Neural cell (in vitro differentiated cells): ENCODE measurements at regions not wholly inside any gene's neighbourhood (a gene's known extent, or its start where the extent isn't known, plus 50 kb on each side); places are given as distances from the start of the nearest gene placed in this dataset.

Experiments used
- H2AFZ ChIP-seq: fragments of 200-600, 300-800 bp; sonication (generic), shearing (Covaris generic); 2 replicates; pipeline ENCODE4 v1.6.0; 2014; ENCODE audit warnings: low read depth, mild to moderate bottlenecking, antibody characterized with exemption, low read length, moderate library complexity
- H3F3A ChIP-seq: fragments of 200-600 bp; shearing (Covaris generic); 2 replicates; pipeline ENCODE4 v1.6.1; 2016; ENCODE audit warnings: mild to moderate bottlenecking, moderate library complexity, mixed read lengths, antibody characterized with exemption, low read length; ENCODE audit not compliant: insufficient read depth, poor library complexity, severe bottlenecking
- H3K27ac ChIP-seq: fragments of 200-600, 300-800 bp; sonication (generic), shearing (Covaris generic); 2 replicates; pipeline ENCODE4 v1.5.1; 2014; ENCODE audit warnings: mild to moderate bottlenecking, low read length, moderate library complexity
- H3K27me3 ChIP-seq: fragments of 300-800, 200-600 bp; sonication (generic), shearing (Covaris generic); 2 replicates; pipeline ENCODE4 v1.6.0; 2014; ENCODE audit warnings: mild to moderate bottlenecking, low read depth, low read length, moderate library complexity; ENCODE audit not compliant: insufficient read depth
- H3K36me3 ChIP-seq: fragments of 300-800, 200-600 bp; sonication (generic), shearing (Covaris generic); 2 replicates; pipeline ENCODE4 v1.5.1; 2014; ENCODE audit warnings: mild to moderate bottlenecking, antibody characterized with exemption, low read length, moderate library complexity; ENCODE audit not compliant: insufficient read depth
- H3K4me2 ChIP-seq: fragments of 300-800, 200-600 bp; sonication (generic), shearing (Covaris generic); 2 replicates; pipeline ENCODE4 v1.6.0; 2014; ENCODE audit warnings: mild to moderate bottlenecking, low read length
- H3K4me3 ChIP-seq: fragments of 300-800, 200-600 bp; sonication (generic), shearing (Covaris generic); 2 replicates; pipeline ENCODE4 v1.5.1; 2014; ENCODE audit warnings: mild to moderate bottlenecking, low read length, moderate library complexity
- H3K79me2 ChIP-seq: fragments of 200-600 bp; shearing (Covaris generic); replicated peaks from 2 replicates; pipeline ENCODE4 v1.6.0; 2014; ENCODE audit warnings: mild to moderate bottlenecking, low read length, moderate library complexity; ENCODE audit not compliant: insufficient read depth
- H3K9ac ChIP-seq: fragments of 300-800, 200-600 bp; sonication (generic), shearing (Covaris generic); 2 replicates; pipeline ENCODE4 v1.6.1; 2016; ENCODE audit warnings: mild to moderate bottlenecking, low read length, mixed read lengths
- H3K9me2 ChIP-seq: fragments of 200-600 bp; shearing (Covaris generic); 2 replicates; pipeline ENCODE4 v1.6.1; 2016; ENCODE audit warnings: mild to moderate bottlenecking, low read length, mixed read lengths; ENCODE audit not compliant: insufficient read depth
- H3K9me3 ChIP-seq: fragments of 200-600, 300-800 bp; sonication (generic), shearing (Covaris generic); 2 replicates; pipeline ENCODE4 v1.6.1; 2016; ENCODE audit warnings: mild to moderate bottlenecking, mixed run types, low read length, moderate library complexity, mixed read lengths
- H4K20me1 ChIP-seq: fragments of 200-600 bp; shearing (Covaris generic); 2 replicates; pipeline ENCODE4 v1.6.1; 2016; ENCODE audit warnings: mild to moderate bottlenecking, mixed run types; ENCODE audit not compliant: insufficient read depth
- EP300 ChIP-seq: fragments of 450-650 bp; conservative IDR thresholded peaks from 2 replicates; pipeline ENCODE4 v1.6.1; 2014; ENCODE audit warnings: antibody characterized with exemption, mild to moderate bottlenecking, moderate library complexity; ENCODE audit not compliant: poor library complexity, severe bottlenecking
- EZH2 ChIP-seq: fragments of 200-600, 300-800 bp; shearing (Covaris generic), sonication (generic); IDR thresholded peaks from 2 replicates; pipeline ENCODE4 v1.6.1; 2014; ENCODE audit warnings: antibody characterized with exemption, low read length, borderline replicate concordance, mild to moderate bottlenecking; ENCODE audit not compliant: insufficient read depth, poor library complexity, severe bottlenecking
- MXI1 ChIP-seq: fragments of 450-650 bp; conservative IDR thresholded peaks from 2 replicates; pipeline ENCODE4 v1.6.1; 2014; ENCODE audit warnings: antibody characterized with exemption, mild to moderate bottlenecking; ENCODE audit not compliant: poor library complexity, severe bottlenecking
- POLR2AphosphoS5 ChIP-seq: IDR thresholded peaks from 2 replicates; pipeline ENCODE4 v1.6.1; 2012
- RAD21 ChIP-seq: fragments of 450-650 bp; conservative IDR thresholded peaks from 2 replicates; pipeline ENCODE4 v1.6.1; 2014; ENCODE audit warnings: antibody characterized with exemption, mild to moderate bottlenecking, moderate library complexity
- SMC3 ChIP-seq: fragments of 450-650 bp; conservative IDR thresholded peaks from 2 replicates; pipeline ENCODE4 v1.6.1; 2014; ENCODE audit warnings: antibody characterized with exemption, mild to moderate bottlenecking, moderate library complexity; ENCODE audit not compliant: poor library complexity
- TAF1 ChIP-seq: IDR thresholded peaks from 2 replicates; pipeline ENCODE4 v1.6.1; 2012; ENCODE audit warnings: low read depth
- TF ChIP-seq, protein P1 (sequence below): IDR thresholded peaks from 2 replicates; pipeline ENCODE4 v1.6.1; 2012; ENCODE audit warnings: borderline replicate concordance

DNA sequence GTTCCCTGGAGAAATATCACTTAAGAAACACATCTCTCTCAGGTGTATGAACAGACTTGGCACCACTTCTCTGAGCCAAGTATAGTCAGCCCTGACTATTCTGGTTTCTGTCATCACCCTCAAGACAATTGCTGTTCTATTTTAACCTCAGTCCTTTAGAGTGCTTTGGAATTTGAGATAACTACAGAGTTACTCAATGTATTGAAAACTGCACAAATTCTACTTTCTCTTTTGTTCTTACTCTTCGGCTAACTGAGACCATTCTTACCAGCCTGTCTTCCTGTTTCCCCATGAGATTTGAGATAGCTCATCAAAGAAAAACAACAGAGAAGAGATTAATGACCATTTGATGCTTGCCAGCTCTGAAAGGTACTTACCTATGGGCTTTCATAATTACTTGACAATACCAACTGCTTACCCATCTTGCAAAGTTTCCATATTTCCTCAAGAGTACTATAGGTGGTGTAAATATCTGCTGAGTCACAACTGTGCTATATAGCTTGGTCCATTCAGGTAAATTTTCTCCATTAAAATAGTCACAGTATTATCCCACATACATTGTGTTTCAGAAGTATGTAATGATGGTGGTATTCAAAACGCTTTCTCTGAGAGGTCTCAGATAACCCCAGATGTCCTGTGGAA is 467.5 kb upstream of the CHST9 start:
- no peaks in the 10 kb centered on the region for H3K27me3 ChIP-seq
- H3K27ac ChIP-seq = no peak overlapping the region
- no peak overlapping the region for H2AFZ ChIP-seq
- H3K9me2 ChIP-seq = no peaks in the 10 kb centered on the region
- no peaks in the 10 kb centered on the region for H3K9me3 ChIP-seq
- H3K4me2 ChIP-seq = no peak overlapping the region
- no peaks in the 10 kb centered on the region for H3K79me2 ChIP-seq
- no peaks in the 10 kb centered on the region for H4K20me1 ChIP-seq
- H3K36me3 ChIP-seq = no peaks in the 10 kb centered on the region
- H3K4me3 ChIP-seq = no peak overlapping the region
- no peaks in the 10 kb centered on the region for H3F3A ChIP-seq
- no peak for TF ChIP-seq POLR2AphosphoS5
- no peak for TF ChIP-seq SMC3
- no peak overlapping the region for H3K9ac ChIP-seq

DNA sequence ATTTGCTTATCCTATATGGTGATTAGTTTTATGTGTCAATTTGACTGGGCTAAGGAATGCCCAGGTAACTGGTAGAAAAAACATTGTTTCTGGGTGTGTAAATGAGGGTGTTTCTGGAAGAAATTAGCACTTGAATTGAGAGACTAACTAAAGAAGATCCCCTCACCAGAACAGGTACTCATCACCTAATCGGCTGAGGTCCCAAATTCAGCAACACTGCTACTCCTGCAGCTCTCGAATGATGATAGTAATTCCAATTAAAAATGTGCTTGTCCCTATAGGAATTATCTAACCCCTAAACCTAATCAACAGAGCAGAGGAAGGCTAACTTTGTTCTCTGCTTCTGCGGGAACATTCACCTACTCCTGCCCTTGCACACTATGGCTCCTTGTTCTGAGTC is 464.5 kb upstream of the CHST9 start:
- Histone ChIP-seq H3K4me2 (no peak overlapping the region), H3K9me2 (no peaks in the 10 kb centered on the region), H3K4me3 (no peak overlapping the region), H4K20me1 (no peaks in the 10 kb centered on the region), H3K27ac (no peak overlapping the region), H3K9ac (no peak overlapping the region), H3K9me3 (no peaks in the 10 kb centered on the region), H3F3A (no peaks in the 10 kb centered on the region), H3K36me3 (no peaks in the 10 kb centered on the region), H2AFZ (no peak overlapping the region), H3K27me3 (no peaks in the 10 kb centered on the region), H3K79me2 (no peaks in the 10 kb centered on the region)
- no peak for TF ChIP-seq POLR2AphosphoS5

DNA sequence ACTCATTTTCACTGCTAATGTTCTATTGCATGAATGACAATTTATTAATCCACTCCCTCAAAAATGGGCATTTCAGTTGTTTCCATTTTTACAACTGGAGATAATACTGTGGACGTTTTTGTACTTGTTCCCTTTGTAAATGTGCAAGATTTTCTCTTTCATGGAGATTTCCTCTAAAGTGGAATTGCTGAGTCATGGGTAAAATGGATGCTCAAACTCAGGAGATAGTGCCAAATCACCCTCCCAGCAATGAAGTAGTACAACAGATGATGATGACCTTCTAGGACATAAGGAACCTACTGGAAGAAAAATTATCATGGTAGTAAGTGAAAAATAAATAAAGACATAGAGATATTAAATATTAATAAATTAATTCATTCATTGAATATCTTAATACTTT is 460.8 kb upstream of the CHST9 start:
- no peaks in the 10 kb centered on the region for H3F3A ChIP-seq
- no peaks in the 10 kb centered on the region for H3K9me2 ChIP-seq
- H3K9ac ChIP-seq = no peak overlapping the region
- H3K9me3 ChIP-seq = no peaks in the 10 kb centered on the region
- no peaks in the 10 kb centered on the region for H3K27me3 ChIP-seq
- no peak overlapping the region for H3K4me3 ChIP-seq
- H4K20me1 ChIP-seq = no peaks in the 10 kb centered on the region
- no peak overlapping the region for H3K4me2 ChIP-seq
- TF ChIP-seq, protein P1, sequence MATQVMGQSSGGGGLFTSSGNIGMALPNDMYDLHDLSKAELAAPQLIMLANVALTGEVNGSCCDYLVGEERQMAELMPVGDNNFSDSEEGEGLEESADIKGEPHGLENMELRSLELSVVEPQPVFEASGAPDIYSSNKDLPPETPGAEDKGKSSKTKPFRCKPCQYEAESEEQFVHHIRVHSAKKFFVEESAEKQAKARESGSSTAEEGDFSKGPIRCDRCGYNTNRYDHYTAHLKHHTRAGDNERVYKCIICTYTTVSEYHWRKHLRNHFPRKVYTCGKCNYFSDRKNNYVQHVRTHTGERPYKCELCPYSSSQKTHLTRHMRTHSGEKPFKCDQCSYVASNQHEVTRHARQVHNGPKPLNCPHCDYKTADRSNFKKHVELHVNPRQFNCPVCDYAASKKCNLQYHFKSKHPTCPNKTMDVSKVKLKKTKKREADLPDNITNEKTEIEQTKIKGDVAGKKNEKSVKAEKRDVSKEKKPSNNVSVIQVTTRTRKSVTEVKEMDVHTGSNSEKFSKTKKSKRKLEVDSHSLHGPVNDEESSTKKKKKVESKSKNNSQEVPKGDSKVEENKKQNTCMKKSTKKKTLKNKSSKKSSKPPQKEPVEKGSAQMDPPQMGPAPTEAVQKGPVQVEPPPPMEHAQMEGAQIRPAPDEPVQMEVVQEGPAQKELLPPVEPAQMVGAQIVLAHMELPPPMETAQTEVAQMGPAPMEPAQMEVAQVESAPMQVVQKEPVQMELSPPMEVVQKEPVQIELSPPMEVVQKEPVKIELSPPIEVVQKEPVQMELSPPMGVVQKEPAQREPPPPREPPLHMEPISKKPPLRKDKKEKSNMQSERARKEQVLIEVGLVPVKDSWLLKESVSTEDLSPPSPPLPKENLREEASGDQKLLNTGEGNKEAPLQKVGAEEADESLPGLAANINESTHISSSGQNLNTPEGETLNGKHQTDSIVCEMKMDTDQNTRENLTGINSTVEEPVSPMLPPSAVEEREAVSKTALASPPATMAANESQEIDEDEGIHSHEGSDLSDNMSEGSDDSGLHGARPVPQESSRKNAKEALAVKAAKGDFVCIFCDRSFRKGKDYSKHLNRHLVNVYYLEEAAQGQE = no peak
- TF ChIP-seq TAF1 (no peak), EZH2 (no peak), MXI1 (no peak), RAD21 (no peak), POLR2AphosphoS5 (no peak), SMC3 (no peak), EP300 (no peak)
- no peak overlapping the region for H3K27ac ChIP-seq
- H3K36me3 ChIP-seq = no peaks in the 10 kb centered on the region
- no peaks in the 10 kb centered on the region for H3K79me2 ChIP-seq
- H2AFZ ChIP-seq = no peak overlapping the region
